ENCODE measurements at regions not wholly inside any gene's neighbourhood (a gene's known extent, or its start where the extent isn't known, plus 50 kb on each side); places are given as distances from the start of the nearest gene placed in this dataset.

GRCh38 chr13:79171141-79172061 is 234.7 kb downstream of the RBM26 start:
- Histone ChIP-seq H3K4me1 (ENCODE audit: insufficient read depth, insufficient read length) (no peaks in the 10 kb centered on the region), H3K36me3 (ENCODE audit: insufficient read depth, insufficient read length, low read length) (no peaks in the 10 kb centered on the region), H3K9ac (ENCODE audit: insufficient read length, low read depth) (no peak overlapping the region), H3K4me3 (ENCODE audit: insufficient read length, low read depth) (no peak overlapping the region), H3K27me3 (ENCODE audit: insufficient read depth, insufficient read length) (no peaks in the 10 kb centered on the region), H3K9me3 (ENCODE audit: insufficient read depth, low read length) (no peaks in the 10 kb centered on the region)
- DNase-seq (ENCODE audit: low read depth, low spot score): no peak
- TF ChIP-seq YY1 (IDR thresholded peaks at IDR 0.05; ENCODE audit: insufficient read depth, insufficient read length) (no peak), SUZ12 (IDR thresholded peaks at IDR 0.05; ENCODE audit: extremely low read depth, insufficient read depth, insufficient read length) (no peak), ZNF274 (IDR thresholded peaks at IDR 0.05; ENCODE audit: low read depth, low read length) (no peak)

- DNase-seq (ENCODE audit: low read depth, low spot score): no peak
- H3K27me3 ChIP-seq (ENCODE audit: insufficient read depth, insufficient read length): no peaks in the 10 kb centered on the region
- no peak overlapping the region for H3K9ac ChIP-seq (ENCODE audit: insufficient read length, low read depth)
- H3K9me3 ChIP-seq (ENCODE audit: insufficient read depth, low read length): no peaks in the 10 kb centered on the region
- H3K4me1 ChIP-seq (ENCODE audit: insufficient read depth, insufficient read length): no peaks in the 10 kb centered on the region
- no peaks in the 10 kb centered on the region for H3K36me3 ChIP-seq (ENCODE audit: insufficient read depth, insufficient read length, low read length)
- H3K4me3 ChIP-seq (ENCODE audit: insufficient read length, low read depth): no peak overlapping the region
- TF ChIP-seq SUZ12 (IDR thresholded peaks at IDR 0.05; ENCODE audit: extremely low read depth, insufficient read depth, insufficient read length): no peak
- no peak for TF ChIP-seq ZNF274 (IDR thresholded peaks at IDR 0.05; ENCODE audit: low read depth, low read length)
- TF ChIP-seq YY1 (IDR thresholded peaks at IDR 0.05; ENCODE audit: insufficient read depth, insufficient read length): no peak
Observed at GRCh38 chr13:79160818-79161217, 245.2 kb downstream of the RBM26 start.

GRCh38 chr13:79155883-79156282 is 250.2 kb downstream of the RBM26 start:
- no peaks in the 10 kb centered on the region for H3K4me1 ChIP-seq (ENCODE audit: insufficient read depth, insufficient read length)
- no peaks in the 10 kb centered on the region for H3K27me3 ChIP-seq (ENCODE audit: insufficient read depth, insufficient read length)
- H3K36me3 ChIP-seq (ENCODE audit: insufficient read depth, insufficient read length, low read length): no peaks in the 10 kb centered on the region
- no peaks in the 10 kb centered on the region for H3K9me3 ChIP-seq (ENCODE audit: insufficient read depth, low read length)
- no peak for TF ChIP-seq YY1 (IDR thresholded peaks at IDR 0.05; ENCODE audit: insufficient read depth, insufficient read length)
- TF ChIP-seq ZNF274 (IDR thresholded peaks at IDR 0.05; ENCODE audit: low read depth, low read length): no peak
- TF ChIP-seq SUZ12 (IDR thresholded peaks at IDR 0.05; ENCODE audit: extremely low read depth, insufficient read depth, insufficient read length): no peak
- H3K4me3 ChIP-seq (ENCODE audit: insufficient read length, low read depth): no peak overlapping the region
- no peak overlapping the region for H3K9ac ChIP-seq (ENCODE audit: insufficient read length, low read depth)
- DNase-seq (ENCODE audit: low read depth, low spot score): no peak

GRCh38 chr13:79149210-79149609 is 256.8 kb downstream of the RBM26 start:
- no peaks in the 10 kb centered on the region for H3K9me3 ChIP-seq (ENCODE audit: insufficient read depth, low read length)
- no peaks in the 10 kb centered on the region for H3K27me3 ChIP-seq (ENCODE audit: insufficient read depth, insufficient read length)
- DNase-seq (ENCODE audit: low read depth, low spot score): no peak
- H3K4me3 ChIP-seq (ENCODE audit: insufficient read length, low read depth): no peak overlapping the region
- TF ChIP-seq SUZ12 (IDR thresholded peaks at IDR 0.05; ENCODE audit: extremely low read depth, insufficient read depth, insufficient read length) (no peak), ZNF274 (IDR thresholded peaks at IDR 0.05; ENCODE audit: low read depth, low read length) (no peak), YY1 (IDR thresholded peaks at IDR 0.05; ENCODE audit: insufficient read depth, insufficient read length) (no peak)
- H3K9ac ChIP-seq (ENCODE audit: insufficient read length, low read depth): no peak overlapping the region
- no peaks in the 10 kb centered on the region for H3K4me1 ChIP-seq (ENCODE audit: insufficient read depth, insufficient read length)
- H3K36me3 ChIP-seq (ENCODE audit: insufficient read depth, insufficient read length, low read length): no peaks in the 10 kb centered on the region

- H3K36me3 ChIP-seq (ENCODE audit: insufficient read depth, insufficient read length, low read length): no peaks in the 10 kb centered on the region
- DNase-seq (ENCODE audit: low read depth, low spot score): no peak
- TF ChIP-seq ZNF274 (IDR thresholded peaks at IDR 0.05; ENCODE audit: low read depth, low read length): no peak
- no peak for TF ChIP-seq SUZ12 (IDR thresholded peaks at IDR 0.05; ENCODE audit: extremely low read depth, insufficient read depth, insufficient read length)
- no peak for TF ChIP-seq YY1 (IDR thresholded peaks at IDR 0.05; ENCODE audit: insufficient read depth, insufficient read length)
- no peaks in the 10 kb centered on the region for H3K9me3 ChIP-seq (ENCODE audit: insufficient read depth, low read length)
- no peak overlapping the region for H3K4me3 ChIP-seq (ENCODE audit: insufficient read length, low read depth)
- no peaks in the 10 kb centered on the region for H3K27me3 ChIP-seq (ENCODE audit: insufficient read depth, insufficient read length)
- no peaks in the 10 kb centered on the region for H3K4me1 ChIP-seq (ENCODE audit: insufficient read depth, insufficient read length)
- H3K9ac ChIP-seq (ENCODE audit: insufficient read length, low read depth): no peak overlapping the region
Observed at GRCh38 chr13:79141082-79141481, 265.0 kb downstream of the RBM26 start.

GRCh38 chr13:79128158-79128557 is 277.9 kb downstream of the RBM26 start:
- Histone ChIP-seq H3K36me3 (ENCODE audit: insufficient read depth, insufficient read length, low read length) (no peaks in the 10 kb centered on the region), H3K27me3 (ENCODE audit: insufficient read depth, insufficient read length) (no peaks in the 10 kb centered on the region), H3K9me3 (ENCODE audit: insufficient read depth, low read length) (no peaks in the 10 kb centered on the region; the same call in 1 of the 2 replicates), H3K4me3 (ENCODE audit: insufficient read length, low read depth) (no peak overlapping the region), H3K4me1 (ENCODE audit: insufficient read depth, insufficient read length) (no peaks in the 10 kb centered on the region), H3K9ac (ENCODE audit: insufficient read length, low read depth) (no peak overlapping the region)
- no peak for DNase-seq (ENCODE audit: low read depth, low spot score)
- TF ChIP-seq ZNF274 (IDR thresholded peaks at IDR 0.05; ENCODE audit: low read depth, low read length) (no peak), SUZ12 (IDR thresholded peaks at IDR 0.05; ENCODE audit: extremely low read depth, insufficient read depth, insufficient read length) (no peak), YY1 (IDR thresholded peaks at IDR 0.05; ENCODE audit: insufficient read depth, insufficient read length) (no peak)

- DNase-seq (ENCODE audit: low read depth, low spot score): no peak
- Histone ChIP-seq H3K9ac (ENCODE audit: insufficient read length, low read depth) (no peak overlapping the region), H3K4me1 (ENCODE audit: insufficient read depth, insufficient read length) (no peaks in the 10 kb centered on the region), H3K27me3 (ENCODE audit: insufficient read depth, insufficient read length) (no peaks in the 10 kb centered on the region), H3K4me3 (ENCODE audit: insufficient read length, low read depth) (no peak overlapping the region), H3K9me3 (ENCODE audit: insufficient read depth, low read length) (no peaks in the 10 kb centered on the region; the same call in 1 of the 2 replicates), H3K36me3 (ENCODE audit: insufficient read depth, insufficient read length, low read length) (no peaks in the 10 kb centered on the region)
- no peak for TF ChIP-seq YY1 (IDR thresholded peaks at IDR 0.05; ENCODE audit: insufficient read depth, insufficient read length)
- TF ChIP-seq SUZ12 (IDR thresholded peaks at IDR 0.05; ENCODE audit: extremely low read depth, insufficient read depth, insufficient read length): no peak
- TF ChIP-seq ZNF274 (IDR thresholded peaks at IDR 0.05; ENCODE audit: low read depth, low read length): no peak
Observed at GRCh38 chr13:79126706-79127105, 279.3 kb downstream of the RBM26 start.
